Loucy (cell line): ENCODE measurements at regions not wholly inside any gene's neighbourhood (a gene's known extent, or its start where the extent isn't known, plus 50 kb on each side); places are given as distances from the start of the nearest gene placed in this dataset.

Experiments
- H2AFZ ChIP-seq: fragments of 200-600 bp; sonication (generic); 2 replicates; pipeline ENCODE4 v1.6.0; 2016; ENCODE audit warnings: antibody characterized with exemption, mild to moderate bottlenecking, low read length, moderate library complexity
- H3F3A ChIP-seq: fragments of 200-600 bp; 2 replicates; pipeline ENCODE4 v1.6.0; 2016; ENCODE audit warnings: antibody characterized with exemption, low read depth, mild to moderate bottlenecking
- H3K27me3 ChIP-seq: fragments of 200-600 bp; sonication (generic); 2 replicates; pipeline ENCODE4 v1.6.1; 2014; ENCODE audit warnings: low read length, mild to moderate bottlenecking; ENCODE audit not compliant: insufficient read depth, poor library complexity, severe bottlenecking
- H3K36me3 ChIP-seq: fragments of 200-600 bp; sonication (generic); 2 replicates; pipeline ENCODE4 v1.6.1; 2016; ENCODE audit warnings: low read length; ENCODE audit not compliant: insufficient read depth
- H3K4me1 ChIP-seq: fragments of 200-600 bp; sonication (generic); 2 replicates; pipeline ENCODE4 v1.5.1; 2014; ENCODE audit warnings: low read length, mild to moderate bottlenecking; ENCODE audit not compliant: insufficient read depth, poor library complexity, severe bottlenecking
- H3K4me2 ChIP-seq: fragments of 200-600 bp; sonication (generic); 2 replicates; pipeline ENCODE4 v1.6.0; 2014; ENCODE audit warnings: antibody characterized with exemption, low read length, low read depth, mild to moderate bottlenecking; ENCODE audit not compliant: poor library complexity, severe bottlenecking
- H3K4me3 ChIP-seq: fragments of 200-600 bp; sonication (generic); 2 replicates; pipeline ENCODE4 v1.5.1; 2014; ENCODE audit warnings: low read length, mild to moderate bottlenecking, mixed read lengths; ENCODE audit not compliant: poor library complexity, severe bottlenecking
- H3K79me2 ChIP-seq: fragments of 200-600 bp; sonication (generic); 2 replicates; pipeline ENCODE4 v1.6.1; 2014; ENCODE audit warnings: low read length; ENCODE audit not compliant: insufficient read depth
- H3K9ac ChIP-seq: fragments of 200-600 bp; sonication (generic); 2 replicates; pipeline ENCODE4 v1.6.0; 2014; ENCODE audit warnings: mild to moderate bottlenecking, low read depth, low read length, moderate library complexity; ENCODE audit not compliant: poor library complexity, severe bottlenecking
- H3K9me2 ChIP-seq: fragments of 200-600 bp; sonication (generic); replicated peaks from 2 replicates; pipeline ENCODE4 v1.6.1; 2016; ENCODE audit warnings: low read depth, low read length, mixed read lengths
- H3K9me3 ChIP-seq: fragments of 200-600 bp; sonication (generic); 2 replicates; pipeline ENCODE4 v1.6.1; 2014; ENCODE audit warnings: mild to moderate bottlenecking, antibody characterized with exemption, low read length, low read depth; ENCODE audit not compliant: insufficient read depth
- H4K20me1 ChIP-seq: fragments of 200-600 bp; sonication (generic); 2 replicates; pipeline ENCODE4 v1.6.0; 2014; ENCODE audit warnings: antibody characterized with exemption, low read length, mild to moderate bottlenecking; ENCODE audit not compliant: insufficient read depth, poor library complexity, severe bottlenecking
- CTCF ChIP-seq: fragments of 200-600 bp; sonication (generic); conservative IDR thresholded peaks from 2 replicates; pipeline ENCODE4 v1.5.1; 2014; ENCODE audit warnings: mild to moderate bottlenecking, antibody characterized with exemption, low read length
- EZH2phosphoT487 ChIP-seq: fragments of 200-600 bp; IDR thresholded peaks from 2 replicates; pipeline ENCODE4 v1.6.1; 2018; ENCODE audit warnings: antibody characterized with exemption, mild to moderate bottlenecking, moderate library complexity, borderline replicate concordance

- no peak for TF ChIP-seq CTCF
- no peak for TF ChIP-seq EZH2phosphoT487
- Histone ChIP-seq H4K20me1 (no peaks in the 10 kb centered on the region), H3K4me2 (no peak overlapping the region), H3K4me3 (no peak overlapping the region), H3K9ac (no peak overlapping the region), H3K9me3 (no peaks in the 10 kb centered on the region), H3K9me2 (no peaks in the 10 kb centered on the region), H2AFZ (no peak overlapping the region), H3K79me2 (no peaks in the 10 kb centered on the region), H3K27me3 (no peaks in the 10 kb centered on the region), H3K36me3 (no peaks in the 10 kb centered on the region), H3F3A (no peaks in the 10 kb centered on the region), H3K4me1 (no peaks in the 10 kb centered on the region)
Measured at GRCh38 chr16:63614429-63614828, 1507.4 kb downstream of the CDH11 start.

GRCh38 chr16:63613701-63614100 lies 1508.2 kb downstream of the CDH11 start:
- Histone ChIP-seq H3K4me1 (no peaks in the 10 kb centered on the region), H4K20me1 (no peaks in the 10 kb centered on the region), H3K9me2 (no peaks in the 10 kb centered on the region)

GRCh38 chr16:63612462-63613227 lies 1509.2 kb downstream of the CDH11 start:
- H3K9ac ChIP-seq, result no peak overlapping the region
- H3K79me2 ChIP-seq, result no peaks in the 10 kb centered on the region
- H3K9me3 ChIP-seq, result no peaks in the 10 kb centered on the region
- no peak overlapping the region for H2AFZ ChIP-seq
- no peaks in the 10 kb centered on the region for H3K9me2 ChIP-seq
- H4K20me1 ChIP-seq, result no peaks in the 10 kb centered on the region
- no peak overlapping the region for H3K4me2 ChIP-seq
- H3K4me1 ChIP-seq, result no peaks in the 10 kb centered on the region
- H3K36me3 ChIP-seq, result no peaks in the 10 kb centered on the region
- no peaks in the 10 kb centered on the region for H3F3A ChIP-seq
- TF ChIP-seq EZH2phosphoT487 (no peak), CTCF (no peak)
- H3K27me3 ChIP-seq, result no peaks in the 10 kb centered on the region
- no peak overlapping the region for H3K4me3 ChIP-seq

More at GRCh38 chr16:63613701-63614100, 1508.2 kb downstream of the CDH11 start:
- TF ChIP-seq CTCF (no peak), EZH2phosphoT487 (no peak)
- no peaks in the 10 kb centered on the region for H3F3A ChIP-seq
- no peak overlapping the region for H3K4me3 ChIP-seq
- no peak overlapping the region for H2AFZ ChIP-seq
- H3K27me3 ChIP-seq, result no peaks in the 10 kb centered on the region
- H3K36me3 ChIP-seq, result no peaks in the 10 kb centered on the region
- no peak overlapping the region for H3K9ac ChIP-seq
- no peak overlapping the region for H3K4me2 ChIP-seq
- H3K79me2 ChIP-seq, result no peaks in the 10 kb centered on the region
- no peaks in the 10 kb centered on the region for H3K9me3 ChIP-seq
